ENCODE measurements at regions not wholly inside any gene's neighbourhood (a gene's known extent, or its start where the extent isn't known, plus 50 kb on each side); places are given as distances from the start of the nearest gene placed in this dataset.

DNA sequence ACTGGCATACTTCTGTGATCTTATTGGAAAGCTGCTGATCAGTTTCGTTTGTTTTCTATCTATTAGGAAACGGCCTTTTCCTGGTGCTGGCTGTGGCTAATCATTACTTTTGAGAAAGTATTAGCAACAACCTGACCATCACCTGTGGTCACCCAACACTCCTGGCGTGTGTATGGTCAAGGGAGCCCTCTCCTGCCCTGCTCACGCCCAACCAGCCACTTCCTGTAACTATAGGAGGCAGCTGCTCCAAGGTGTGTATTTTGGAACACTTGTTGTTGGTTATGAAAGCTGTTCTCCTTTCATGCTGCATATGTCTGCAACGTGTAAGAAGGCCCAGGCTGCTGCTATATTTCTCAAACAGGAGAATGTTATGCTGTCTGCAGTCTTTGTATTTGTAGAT, 1582.8 kb downstream of the AACS start:
- Mint-ChIP-seq H3K9me3 (peaks cover 0 to 4% of the 10 kb centered on the region in 2 experiments; a peak in 2 of 5 replicates), H3K36me3 (ENCODE audit: insufficient read depth in 1 of 3, low read depth in 3 of 3) (no peaks in the 10 kb centered on the region), H3K4me3 (no peak overlapping the region), H3K27me3 (ENCODE audit: low read depth) (peaks cover 1% of the 10 kb centered on the region; the same call in 1 of the 2 replicates), H3K27ac (no peak overlapping the region), H3K4me1 (no peaks in the 10 kb centered on the region)
- H3K27me3 ChIP-seq (ENCODE audit: insufficient read depth, low read length), result no peaks in the 10 kb centered on the region
- no peaks in the 10 kb centered on the region for H4K20me1 ChIP-seq (ENCODE audit: control insufficient read depth, insufficient read depth, insufficient read length)
- no peaks in the 10 kb centered on the region for H3K9me3 ChIP-seq (ENCODE audit: control insufficient read depth, low read depth, low read length)
- no peaks in the 10 kb centered on the region for H3K79me1 ChIP-seq (ENCODE audit: insufficient read depth, low read depth, low read length, poor library complexity, severe bottlenecking)
- H3K23ac ChIP-seq (ENCODE audit: insufficient read length, low read depth, low read length), result no peak overlapping the region
- H3K79me2 ChIP-seq (ENCODE audit: insufficient read depth, low read length), result no peaks in the 10 kb centered on the region
- no peak for DNase-seq
- TF ChIP-seq, protein P1, sequence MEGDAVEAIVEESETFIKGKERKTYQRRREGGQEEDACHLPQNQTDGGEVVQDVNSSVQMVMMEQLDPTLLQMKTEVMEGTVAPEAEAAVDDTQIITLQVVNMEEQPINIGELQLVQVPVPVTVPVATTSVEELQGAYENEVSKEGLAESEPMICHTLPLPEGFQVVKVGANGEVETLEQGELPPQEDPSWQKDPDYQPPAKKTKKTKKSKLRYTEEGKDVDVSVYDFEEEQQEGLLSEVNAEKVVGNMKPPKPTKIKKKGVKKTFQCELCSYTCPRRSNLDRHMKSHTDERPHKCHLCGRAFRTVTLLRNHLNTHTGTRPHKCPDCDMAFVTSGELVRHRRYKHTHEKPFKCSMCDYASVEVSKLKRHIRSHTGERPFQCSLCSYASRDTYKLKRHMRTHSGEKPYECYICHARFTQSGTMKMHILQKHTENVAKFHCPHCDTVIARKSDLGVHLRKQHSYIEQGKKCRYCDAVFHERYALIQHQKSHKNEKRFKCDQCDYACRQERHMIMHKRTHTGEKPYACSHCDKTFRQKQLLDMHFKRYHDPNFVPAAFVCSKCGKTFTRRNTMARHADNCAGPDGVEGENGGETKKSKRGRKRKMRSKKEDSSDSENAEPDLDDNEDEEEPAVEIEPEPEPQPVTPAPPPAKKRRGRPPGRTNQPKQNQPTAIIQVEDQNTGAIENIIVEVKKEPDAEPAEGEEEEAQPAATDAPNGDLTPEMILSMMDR (conservative IDR thresholded peaks at IDR 0.05), result no peak
- H4K5ac ChIP-seq (ENCODE audit: insufficient read length, low read depth, low read length), result no peak overlapping the region
- H4K8ac ChIP-seq (replicated peaks; ENCODE audit: insufficient read length, low read depth, low read length), result no peak overlapping the region
- H2AFZ ChIP-seq (ENCODE audit: low read length), result no peak overlapping the region
- H2BK20ac ChIP-seq (ENCODE audit: low read depth, low read length, poor library complexity, severe bottlenecking), result no peak overlapping the region
- no peak overlapping the region for H2BK120ac ChIP-seq (ENCODE audit: low read depth, low read length, poor library complexity, severe bottlenecking)
- H3K4ac ChIP-seq (ENCODE audit: low read depth, low read length), result no peak overlapping the region
- no peak overlapping the region for H2BK5ac ChIP-seq (ENCODE audit: insufficient read length, low read length)
- no peak overlapping the region for H3K9ac ChIP-seq (ENCODE audit: extremely low read depth, insufficient read length, low read length)
- H3T11ph ChIP-seq (ENCODE audit: low read length), result no peak overlapping the region
- no peaks in the 10 kb centered on the region for H3K23me2 ChIP-seq (ENCODE audit: insufficient read length, low read depth, low read length, poor library complexity, severe bottlenecking)
- H3K27ac ChIP-seq (ENCODE audit: insufficient read length, low read depth, low read length), result no peak overlapping the region
- no peak overlapping the region for H3K14ac ChIP-seq (ENCODE audit: insufficient read depth, low read length)
- no peak overlapping the region for H2BK15ac ChIP-seq (ENCODE audit: low read depth, low read length)
- no peak overlapping the region for H2BK12ac ChIP-seq (ENCODE audit: insufficient read length, low read depth, low read length)
- no peaks in the 10 kb centered on the region for H3K4me1 ChIP-seq (ENCODE audit: insufficient read depth, low read length)
- H2AK5ac ChIP-seq (ENCODE audit: insufficient read length, low read length), result no peak overlapping the region
- H3K4me2 ChIP-seq (ENCODE audit: insufficient read depth, insufficient read length, low read length), result no peak overlapping the region
- H3K18ac ChIP-seq (ENCODE audit: insufficient read length, low read depth, low read length), result no peak overlapping the region
- no peak overlapping the region for H3K56ac ChIP-seq (ENCODE audit: insufficient read length, low read depth, low read length)
- WGBS (ENCODE audit: extremely low coverage, insufficient read length, low lambda C conversion rate), result no CpG with 5 or more reads among the region's 5 CpGs
- H4K91ac ChIP-seq (ENCODE audit: insufficient read length, low read depth, low read length), result no peak overlapping the region

Data from H9 (cell line).